Mammary epithelial cell (primary cell): ENCODE measurements at regions not wholly inside any gene's neighbourhood (a gene's known extent, or its start where the extent isn't known, plus 50 kb on each side); places are given as distances from the start of the nearest gene placed in this dataset.

Source experiments
- EZH2 ChIP-seq: IDR thresholded peaks from 2 replicates; pipeline ENCODE4 v1.6.1; 2012; ENCODE audit warnings: low read length, inconsistent platforms, borderline replicate concordance
- TF ChIP-seq, protein P1 (sequence below), 2 donors: IDR thresholded peaks in 1 of 2; conservative IDR thresholded peaks in 1 of 2; 2 replicates each; pipeline ENCODE4 v1.5.1; 2011 to 2012; ENCODE audit warnings: inconsistent platforms in 2 of 2, low read length in 2 of 2, mild to moderate bottlenecking in 2 of 2, control low read depth in 1 of 2, low read depth in 1 of 2; ENCODE audit not compliant: insufficient read depth in 1 of 2; ENCODE audit errors: extremely low read depth in 1 of 2

DNA sequence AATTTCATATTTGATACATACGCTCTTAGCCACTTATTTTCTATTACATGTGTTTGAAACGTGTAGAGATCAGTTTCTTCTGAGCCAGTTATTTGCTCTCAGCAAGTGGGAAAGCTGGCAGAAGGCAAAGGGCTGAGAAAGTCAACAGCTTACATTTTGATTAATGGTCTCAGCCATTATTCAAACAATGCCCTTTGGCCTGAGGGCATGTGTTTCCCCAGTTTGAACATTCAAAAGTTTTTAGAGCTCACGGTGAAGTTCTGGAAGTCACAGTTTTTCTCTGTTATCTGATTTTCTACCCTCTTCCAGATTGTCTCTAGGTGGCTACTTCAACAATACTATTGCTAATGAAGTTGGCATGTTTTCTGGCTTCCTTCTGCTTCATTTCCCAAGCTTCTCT, 591.8 kb upstream of the CPEB2 start:
- TF ChIP-seq, protein P1, sequence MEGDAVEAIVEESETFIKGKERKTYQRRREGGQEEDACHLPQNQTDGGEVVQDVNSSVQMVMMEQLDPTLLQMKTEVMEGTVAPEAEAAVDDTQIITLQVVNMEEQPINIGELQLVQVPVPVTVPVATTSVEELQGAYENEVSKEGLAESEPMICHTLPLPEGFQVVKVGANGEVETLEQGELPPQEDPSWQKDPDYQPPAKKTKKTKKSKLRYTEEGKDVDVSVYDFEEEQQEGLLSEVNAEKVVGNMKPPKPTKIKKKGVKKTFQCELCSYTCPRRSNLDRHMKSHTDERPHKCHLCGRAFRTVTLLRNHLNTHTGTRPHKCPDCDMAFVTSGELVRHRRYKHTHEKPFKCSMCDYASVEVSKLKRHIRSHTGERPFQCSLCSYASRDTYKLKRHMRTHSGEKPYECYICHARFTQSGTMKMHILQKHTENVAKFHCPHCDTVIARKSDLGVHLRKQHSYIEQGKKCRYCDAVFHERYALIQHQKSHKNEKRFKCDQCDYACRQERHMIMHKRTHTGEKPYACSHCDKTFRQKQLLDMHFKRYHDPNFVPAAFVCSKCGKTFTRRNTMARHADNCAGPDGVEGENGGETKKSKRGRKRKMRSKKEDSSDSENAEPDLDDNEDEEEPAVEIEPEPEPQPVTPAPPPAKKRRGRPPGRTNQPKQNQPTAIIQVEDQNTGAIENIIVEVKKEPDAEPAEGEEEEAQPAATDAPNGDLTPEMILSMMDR (conservative IDR thresholded peaks at IDR 0.05 in 1 of 2, IDR thresholded peaks at IDR 0.05 in 1 of 2; ENCODE audit: extremely low read depth in 1 of 2, insufficient read depth in 1 of 2, low read depth in 1 of 2, low read length in 2 of 2), result no peak
- no peak for TF ChIP-seq EZH2
